Neuronal stem cell (in vitro differentiated cells): ENCODE measurements at regions not wholly inside any gene's neighbourhood (a gene's known extent, or its start where the extent isn't known, plus 50 kb on each side); places are given as distances from the start of the nearest gene placed in this dataset.

Experiments
- DNase-seq: peaks from one replicate; pipeline ENCODE4 v3.0.0-alpha.2; 2013; ENCODE audit warnings: low spot score
- H2AFZ ChIP-seq: one replicate; pipeline ENCODE4 v1.6.1; 2013; ENCODE audit warnings: mild to moderate bottlenecking, low read length, inconsistent platforms
- H2AK5ac ChIP-seq: 2 replicates; pipeline ENCODE4 v1.6.1; 2013; ENCODE audit warnings: low read depth, mild to moderate bottlenecking, inconsistent platforms, low read length, moderate library complexity, mixed read lengths
- H2BK120ac ChIP-seq: 2 replicates; pipeline ENCODE4 v1.6.1; 2013; ENCODE audit warnings: low read depth, mild to moderate bottlenecking, inconsistent platforms, low read length, moderate library complexity, mixed read lengths
- H2BK12ac ChIP-seq: one replicate; pipeline ENCODE4 v1.6.1; 2013; ENCODE audit warnings: low read length, inconsistent platforms
- H2BK15ac ChIP-seq: 2 replicates; pipeline ENCODE4 v1.6.1; 2013; ENCODE audit warnings: mild to moderate bottlenecking, low read length, inconsistent platforms, mixed read lengths
- H2BK5ac ChIP-seq: one replicate; pipeline ENCODE4 v1.6.1; 2013; ENCODE audit warnings: inconsistent platforms, mild to moderate bottlenecking, low read length, moderate library complexity
- H3K14ac ChIP-seq: one replicate; pipeline ENCODE4 v1.6.1; 2013; ENCODE audit warnings: low read length, inconsistent platforms
- H3K18ac ChIP-seq: 2 replicates; pipeline ENCODE4 v1.6.1; 2013; ENCODE audit warnings: low read length, inconsistent platforms
- H3K23ac ChIP-seq: 2 replicates; pipeline ENCODE4 v1.6.1; 2013; ENCODE audit warnings: low read depth, mild to moderate bottlenecking, mixed read lengths, low read length, inconsistent platforms; ENCODE audit not compliant: poor library complexity
- H3K27ac ChIP-seq: replicated peaks from 3 replicates; pipeline ENCODE4 v1.5.1; 2013; ENCODE audit warnings: low read length, inconsistent platforms
- H3K27me3 ChIP-seq, 3 experiments: 2 replicates each; pipeline ENCODE4 v1.6.1; 2013; ENCODE audit warnings: low read length in 3 of 3, mild to moderate bottlenecking in 2 of 3, inconsistent platforms in 1 of 3, low read depth in 1 of 3, mixed read lengths in 1 of 3, moderate library complexity in 1 of 3; ENCODE audit not compliant: control insufficient read depth in 3 of 3, insufficient read depth in 3 of 3
- H3K36me3 ChIP-seq, 2 donors: replicated peaks in 1 of 2; 2 replicates each; pipeline ENCODE4 v1.6.1; 2013; ENCODE audit warnings: low read length in 2 of 2; ENCODE audit not compliant: control insufficient read depth in 2 of 2, insufficient read depth in 2 of 2
- H3K4ac ChIP-seq: 2 replicates; pipeline ENCODE4 v1.6.1; 2013; ENCODE audit warnings: inconsistent platforms, mild to moderate bottlenecking, low read length, moderate library complexity
- H3K4me1 ChIP-seq, 2 donors: 1 replicate in 1 of 2; 2 replicates in 1 of 2; pipeline ENCODE4 v1.6.1; 2013; ENCODE audit warnings: low read length in 2 of 2, low read depth in 1 of 2; ENCODE audit not compliant: control insufficient read depth in 2 of 2, insufficient read depth in 1 of 2
- H3K4me2 ChIP-seq: one replicate; pipeline ENCODE4 v1.6.1; 2013; ENCODE audit warnings: mild to moderate bottlenecking, low read length, inconsistent platforms; ENCODE audit not compliant: insufficient read depth, poor library complexity, severe bottlenecking
- H3K4me3 ChIP-seq, 2 donors: 2 replicates each; pipeline ENCODE4 v1.5.1; 2013; ENCODE audit warnings: low read length in 2 of 2, mild to moderate bottlenecking in 2 of 2, inconsistent platforms in 1 of 2, moderate library complexity in 1 of 2
- H3K79me1 ChIP-seq: one replicate; pipeline ENCODE4 v1.6.1; 2013; ENCODE audit warnings: low read depth, mild to moderate bottlenecking, inconsistent platforms, low read length, moderate library complexity
- H3K9ac ChIP-seq: one replicate; pipeline ENCODE4 v1.6.1; 2013; ENCODE audit warnings: mild to moderate bottlenecking, low read depth, low read length, inconsistent platforms; ENCODE audit not compliant: poor library complexity
- H3K9me3 ChIP-seq, 2 donors: replicated peaks in 1 of 2; 2 replicates each; pipeline versions ENCODE3 to v1.6.1; 2013; ENCODE audit warnings: low read length in 2 of 2, mild to moderate bottlenecking in 2 of 2, inconsistent platforms in 1 of 2, low read depth in 1 of 2, mixed read lengths in 1 of 2, moderate library complexity in 1 of 2; ENCODE audit not compliant: control insufficient read depth in 2 of 2, insufficient read depth in 1 of 2
- H4K8ac ChIP-seq: one replicate; pipeline ENCODE4 v1.6.1; 2013; ENCODE audit warnings: low read depth, mild to moderate bottlenecking, inconsistent platforms, low read length, moderate library complexity
- H4K91ac ChIP-seq: one replicate; pipeline ENCODE4 v1.6.1; 2013; ENCODE audit warnings: low read length, low read depth, mild to moderate bottlenecking, inconsistent platforms; ENCODE audit not compliant: poor library complexity
- WGBS, 2 donors: extraction: QIAGEN DNeasy Blood & Tissue Kit; methylation state at CpG; one replicate each; pipeline ENCODE4 v1.1.7; 2013; ENCODE audit warnings: missing lambda C conversion rate in 2 of 2, mixed read lengths in 1 of 2; ENCODE audit not compliant: insufficient read length in 2 of 2, insufficient replicate concordance in 1 of 2; ENCODE audit errors: extremely low coverage in 2 of 2; 5-methylcytosine and 5-hydroxymethylcytosine counted together

DNA sequence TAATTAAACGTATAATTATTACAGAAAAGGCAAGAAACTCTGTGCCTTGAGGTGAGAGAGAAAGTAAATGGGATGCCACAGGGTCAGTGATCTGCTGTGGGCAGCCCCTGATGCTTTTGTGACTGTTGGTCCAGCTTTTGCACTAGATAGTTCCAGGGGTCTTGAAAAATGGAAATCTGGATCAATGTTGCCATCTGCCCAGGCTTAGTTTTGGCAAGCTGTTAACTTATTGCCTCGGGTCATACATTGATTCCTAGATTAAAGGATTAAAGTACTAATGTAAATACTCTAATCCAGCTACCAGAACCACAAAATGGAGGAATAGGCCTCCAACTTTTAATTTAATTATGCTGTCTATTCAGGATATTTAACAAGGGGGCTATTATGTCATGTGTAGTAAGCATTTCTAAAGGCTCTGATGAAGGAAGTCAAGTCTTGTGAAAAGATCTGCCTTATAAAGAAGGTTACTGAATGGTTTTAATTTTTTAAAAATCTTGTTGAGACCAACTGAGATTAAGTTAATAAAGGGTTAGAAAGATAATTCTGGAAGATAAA lies 376.0 kb upstream of the HS3ST5 start:
- WGBS, 2 donors = no CpG with 5 or more reads among the region's 2 CpGs
- Histone ChIP-seq H3K18ac (no peak overlapping the region), H2AFZ (no peak overlapping the region), H3K9me3 (no peaks in the 10 kb centered on the region), H4K91ac (no peak overlapping the region), H3K14ac (no peak overlapping the region), H2AK5ac (no peak overlapping the region), H3K23ac (no peak overlapping the region), H3K4me1 (no peaks in the 10 kb centered on the region), H3K4me3 (no peak overlapping the region), H4K8ac (no peak overlapping the region), H3K27me3 (no peaks in the 10 kb centered on the region), H2BK15ac (no peak overlapping the region), H2BK5ac (no peak overlapping the region), H3K36me3 (no peaks in the 10 kb centered on the region), H2BK120ac (no peak overlapping the region), H3K79me1 (no peaks in the 10 kb centered on the region), H3K4ac (no peak overlapping the region), H3K27ac (no peak overlapping the region), H3K9ac (no peak overlapping the region), H2BK12ac (no peak overlapping the region), H3K4me2 (no peak overlapping the region)
- DNase-seq = no peak

DNA sequence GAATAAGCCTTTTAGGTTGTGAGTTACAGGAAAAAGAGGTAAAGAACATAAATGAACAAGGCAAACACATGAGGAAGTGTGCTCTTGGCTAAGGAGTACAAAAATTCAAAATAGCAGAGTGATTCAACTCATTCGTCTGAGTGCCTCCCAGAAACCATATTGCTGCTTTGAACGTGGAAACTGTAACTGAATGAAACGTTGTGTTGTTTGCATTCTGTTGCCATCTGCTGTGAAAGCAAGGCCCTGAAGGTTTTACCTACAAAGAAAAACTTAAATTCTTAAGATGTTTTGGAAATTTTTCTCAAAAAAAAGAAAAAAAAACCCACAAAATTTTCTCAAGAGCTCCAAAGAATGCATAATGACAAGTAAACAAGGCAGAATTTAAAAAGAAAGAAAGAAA lies 375.4 kb upstream of the HS3ST5 start:
- H4K91ac ChIP-seq = no peak overlapping the region
- no peaks in the 10 kb centered on the region for H3K4me1 ChIP-seq
- H3K14ac ChIP-seq = no peak overlapping the region
- no peaks in the 10 kb centered on the region for H3K79me1 ChIP-seq
- H2BK15ac ChIP-seq = no peak overlapping the region
- no peak overlapping the region for H2AFZ ChIP-seq
- no CpG with 5 or more reads among the region's 3 CpGs for WGBS, 2 donors
- H3K27me3 ChIP-seq = no peaks in the 10 kb centered on the region
- H3K9me3 ChIP-seq = no peaks in the 10 kb centered on the region
- no peak overlapping the region for H3K9ac ChIP-seq
- DNase-seq = no peak
- no peak overlapping the region for H3K4me3 ChIP-seq
- H2BK120ac ChIP-seq = no peak overlapping the region
- no peak overlapping the region for H3K4ac ChIP-seq
- no peak overlapping the region for H2BK12ac ChIP-seq
- H4K8ac ChIP-seq = no peak overlapping the region
- H2BK5ac ChIP-seq = no peak overlapping the region
- H3K27ac ChIP-seq = no peak overlapping the region
- no peak overlapping the region for H3K18ac ChIP-seq
- H3K4me2 ChIP-seq = no peak overlapping the region
- H2AK5ac ChIP-seq = no peak overlapping the region
- H3K36me3 ChIP-seq = no peaks in the 10 kb centered on the region
- no peak overlapping the region for H3K23ac ChIP-seq

DNA sequence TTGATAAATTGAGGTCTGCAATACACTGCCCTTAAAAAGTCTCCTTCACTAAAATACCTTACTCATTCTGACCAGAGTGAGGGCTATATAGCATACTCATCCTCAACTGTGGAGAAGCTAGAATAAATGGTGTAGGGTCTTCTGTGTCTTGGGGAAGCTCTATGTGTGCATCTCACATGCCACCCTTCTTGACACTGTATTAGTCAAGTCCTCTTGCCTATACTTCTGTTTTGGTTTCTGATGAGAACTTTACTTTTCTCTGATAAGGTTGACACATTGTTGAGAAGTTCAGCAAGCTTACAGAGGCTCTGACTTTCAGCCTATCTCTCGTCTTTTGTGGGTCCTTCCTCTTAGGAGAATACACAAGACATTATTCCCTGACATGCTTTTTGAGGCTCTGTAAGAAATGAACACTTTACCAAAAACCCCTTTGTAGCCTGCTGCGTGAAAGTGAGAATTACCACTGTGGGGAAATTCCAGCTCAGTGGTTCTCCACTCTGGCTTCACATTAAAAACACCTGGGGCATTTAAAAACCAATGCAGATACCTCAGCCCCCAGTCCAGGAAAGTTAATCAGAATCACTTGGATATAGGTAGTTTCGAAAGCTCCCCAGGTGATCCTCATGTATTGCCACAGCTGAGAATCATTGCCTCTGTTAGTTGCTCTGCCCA lies 372.1 kb upstream of the HS3ST5 start:
- no peaks in the 10 kb centered on the region for H3K4me1 ChIP-seq

DNA sequence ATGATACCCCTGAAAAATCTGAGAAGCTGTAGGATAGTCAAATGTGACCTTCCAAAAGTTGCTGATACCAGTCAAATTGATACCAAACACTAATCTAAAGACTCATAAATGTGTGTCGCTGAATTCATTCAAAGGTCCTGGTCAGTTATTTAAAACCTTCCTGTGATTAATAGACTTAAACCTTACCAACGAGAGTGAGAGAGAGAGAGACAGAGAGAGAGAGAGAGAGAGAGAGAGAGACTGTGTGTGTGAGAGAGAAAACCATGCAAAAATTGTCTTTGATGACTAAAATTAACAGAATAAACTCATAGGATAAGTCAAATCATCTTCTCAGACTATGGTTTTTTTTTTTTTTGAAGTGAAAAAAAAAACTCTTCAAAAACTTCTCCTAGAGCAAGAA lies 370.9 kb upstream of the HS3ST5 start:
- H3K9me3 ChIP-seq = peaks cover 0 to 1% of the 10 kb centered on the region in 2 donors

More for the DNA sequence above, 372.1 kb upstream of the HS3ST5 start:
- no peak overlapping the region for H2BK12ac ChIP-seq
- no peak overlapping the region for H3K18ac ChIP-seq
- WGBS, 2 donors = no CpG with 5 or more reads among the region's 3 CpGs
- no peak overlapping the region for H3K4me2 ChIP-seq
- DNase-seq = no peak
- H3K14ac ChIP-seq = no peak overlapping the region
- no peaks in the 10 kb centered on the region for H3K27me3 ChIP-seq
- H3K9me3 ChIP-seq = peaks cover 0 to 1% of the 10 kb centered on the region in 2 donors
- H3K9ac ChIP-seq = no peak overlapping the region
- H2BK120ac ChIP-seq = no peak overlapping the region
- no peak overlapping the region for H3K23ac ChIP-seq
- H3K36me3 ChIP-seq = no peaks in the 10 kb centered on the region
- H3K4ac ChIP-seq = no peak overlapping the region
- no peak overlapping the region for H4K91ac ChIP-seq
- no peak overlapping the region for H3K4me3 ChIP-seq
- no peak overlapping the region for H4K8ac ChIP-seq
- H3K79me1 ChIP-seq = no peaks in the 10 kb centered on the region
- no peak overlapping the region for H2AFZ ChIP-seq
- H2BK5ac ChIP-seq = no peak overlapping the region
- H2AK5ac ChIP-seq = no peak overlapping the region
- no peak overlapping the region for H3K27ac ChIP-seq
- H2BK15ac ChIP-seq = no peak overlapping the region

More for the DNA sequence above, 370.9 kb upstream of the HS3ST5 start:
- no peak overlapping the region for H3K9ac ChIP-seq
- H3K27me3 ChIP-seq = no peaks in the 10 kb centered on the region
- no peak overlapping the region for H3K27ac ChIP-seq
- H2AK5ac ChIP-seq = no peak overlapping the region
- H2BK15ac ChIP-seq = no peak overlapping the region
- no peak overlapping the region for H2AFZ ChIP-seq
- no peak overlapping the region for H3K18ac ChIP-seq
- H4K8ac ChIP-seq = no peak overlapping the region
- DNase-seq = no peak
- H2BK120ac ChIP-seq = no peak overlapping the region
- no peak overlapping the region for H2BK12ac ChIP-seq
- no peak overlapping the region for H3K4me3 ChIP-seq
- H3K79me1 ChIP-seq = no peaks in the 10 kb centered on the region
- no peak overlapping the region for H3K4ac ChIP-seq
- no peak overlapping the region for H2BK5ac ChIP-seq
- WGBS, 2 donors = no CpG with 5 or more reads among the region's 2 CpGs
- no peak overlapping the region for H3K14ac ChIP-seq
- H3K4me2 ChIP-seq = no peak overlapping the region
- no peak overlapping the region for H3K23ac ChIP-seq
- no peaks in the 10 kb centered on the region for H3K4me1 ChIP-seq
- H3K36me3 ChIP-seq = no peaks in the 10 kb centered on the region
- H4K91ac ChIP-seq = no peak overlapping the region
